IPS-11a (cell line): ENCODE measurements at regions not wholly inside any gene's neighbourhood (a gene's known extent, or its start where the extent isn't known, plus 50 kb on each side); places are given as distances from the start of the nearest gene placed in this dataset.

ENCODE experiments used
- H3K4me3 ChIP-seq: one replicate; pipeline ENCODE4 v1.5.1; 2013; ENCODE audit warnings: low read depth, low read length, control low read depth

DNA sequence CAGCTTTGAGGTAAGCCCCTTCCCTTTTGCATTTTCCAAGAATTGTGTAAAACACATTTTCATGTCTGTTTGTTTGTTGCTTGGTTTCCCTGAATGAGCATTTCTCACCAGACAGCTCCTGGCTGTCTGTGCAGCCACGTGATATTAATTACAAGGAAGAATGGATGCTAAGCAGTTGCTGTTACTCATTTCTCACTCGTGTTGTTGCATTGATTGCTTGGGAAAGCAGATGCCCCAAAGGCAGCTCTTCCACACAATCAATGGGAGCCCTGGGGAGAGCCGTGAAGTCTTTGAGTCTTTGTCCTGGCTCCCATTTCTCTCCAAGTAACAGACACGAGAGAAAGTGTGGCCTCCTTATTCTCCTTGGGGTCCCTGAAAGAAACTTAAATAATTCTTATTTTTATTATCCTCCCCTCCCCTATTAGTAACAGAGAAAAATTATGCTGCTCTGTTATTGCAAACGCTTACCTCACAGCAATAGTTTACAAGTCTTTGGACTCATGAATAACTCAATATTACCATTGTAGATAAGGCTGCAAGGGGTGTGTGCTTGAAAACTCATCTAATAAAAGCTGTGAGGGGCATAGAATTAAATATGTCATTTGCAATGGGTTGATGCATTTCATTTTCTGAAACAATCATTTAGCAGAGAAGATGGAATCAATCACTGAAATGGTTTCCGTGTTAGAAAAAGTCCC, 127.7 kb upstream of the CAMK1G start:
- no peak overlapping the region for H3K4me3 ChIP-seq

DNA sequence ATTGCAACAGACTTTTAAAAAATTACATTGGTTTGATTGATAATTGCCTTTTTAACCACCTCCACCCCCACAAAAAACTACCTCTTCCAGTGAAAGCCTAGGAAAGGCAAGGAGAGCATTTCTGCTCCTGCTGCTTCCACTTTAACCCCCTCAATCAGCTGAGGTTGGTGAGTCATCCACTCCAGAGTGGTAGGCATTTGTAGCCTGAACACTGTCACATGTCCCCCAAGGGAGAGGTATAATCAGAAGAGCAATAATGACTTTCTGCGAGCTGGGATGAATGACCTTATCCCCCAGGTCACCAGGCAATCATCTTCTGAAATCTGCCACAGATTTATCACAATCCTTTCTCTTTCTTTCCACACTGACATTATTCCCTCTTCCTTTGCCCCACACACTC, 126.6 kb upstream of the CAMK1G start:
- no peak overlapping the region for H3K4me3 ChIP-seq

DNA sequence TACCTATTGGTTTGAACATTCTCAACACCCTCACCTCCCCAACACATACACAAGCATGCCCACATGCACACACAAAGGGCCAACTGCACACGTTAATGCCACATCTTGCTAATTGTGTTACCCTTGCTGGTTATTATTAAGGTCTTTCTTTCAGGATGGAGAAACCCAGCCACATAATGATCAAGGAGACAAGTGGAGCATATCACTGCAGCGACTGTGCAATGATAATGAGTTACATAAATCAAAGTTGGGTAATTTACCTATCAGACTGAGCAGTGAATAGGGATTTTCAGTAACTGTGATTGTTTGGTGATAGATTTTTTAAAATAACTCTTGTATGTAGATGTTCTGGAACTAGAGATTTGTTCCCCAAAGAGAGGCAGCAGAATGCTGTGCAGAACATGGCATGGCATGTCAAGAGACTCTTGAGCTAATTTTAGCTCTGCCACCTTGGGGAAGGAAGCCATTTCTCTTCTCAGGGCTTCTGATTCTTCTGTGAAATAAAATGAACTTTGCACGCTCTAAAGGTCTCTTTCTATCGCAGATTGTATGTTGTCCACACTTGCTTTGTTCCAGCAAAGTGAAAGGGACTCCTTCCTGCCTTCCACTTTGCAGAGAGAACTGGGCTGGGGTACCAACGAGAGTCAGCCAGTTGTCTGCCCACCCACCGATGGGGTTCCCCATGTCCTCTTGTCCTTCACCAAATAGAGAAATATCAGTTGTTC, 126.0 kb upstream of the CAMK1G start:
- no peak overlapping the region for H3K4me3 ChIP-seq

DNA sequence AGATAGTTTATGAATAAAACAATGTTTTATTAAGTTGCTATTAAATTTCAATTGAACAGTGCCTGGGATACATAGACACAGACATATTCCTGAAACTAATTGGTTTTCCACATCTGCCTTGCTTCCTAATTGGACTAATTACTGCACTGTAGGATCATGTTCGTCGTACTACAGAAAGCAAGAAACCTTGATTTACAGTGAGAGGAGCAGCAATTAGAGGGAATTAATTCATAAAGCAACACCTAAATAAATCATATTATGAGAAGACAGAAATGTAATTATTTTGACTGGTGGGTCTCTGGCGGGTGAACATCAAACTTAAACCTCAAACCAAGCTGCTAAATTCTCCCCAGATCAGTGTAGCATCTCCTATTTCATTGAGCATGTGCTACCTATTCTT, 124.6 kb upstream of the CAMK1G start:
- no peak overlapping the region for H3K4me3 ChIP-seq

DNA sequence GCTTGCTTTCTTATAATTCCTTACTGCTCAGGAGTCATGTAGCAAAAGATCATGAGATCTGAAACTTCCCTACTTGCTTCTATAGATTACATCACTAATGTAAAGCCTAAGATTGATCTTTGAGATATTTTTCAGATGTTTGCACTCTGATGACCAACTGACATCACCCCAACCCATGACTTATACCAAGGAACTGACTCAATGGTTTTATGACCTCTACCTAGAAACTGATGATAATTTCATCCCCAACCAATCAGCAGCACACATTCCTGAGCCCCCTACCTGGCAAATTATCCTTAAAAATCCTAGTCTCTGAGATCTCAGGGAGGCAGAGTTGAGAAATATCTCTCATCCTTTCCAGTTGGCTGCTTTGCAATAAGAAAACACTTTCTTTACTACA, 122.3 kb upstream of the CAMK1G start:
- no peak overlapping the region for H3K4me3 ChIP-seq

DNA sequence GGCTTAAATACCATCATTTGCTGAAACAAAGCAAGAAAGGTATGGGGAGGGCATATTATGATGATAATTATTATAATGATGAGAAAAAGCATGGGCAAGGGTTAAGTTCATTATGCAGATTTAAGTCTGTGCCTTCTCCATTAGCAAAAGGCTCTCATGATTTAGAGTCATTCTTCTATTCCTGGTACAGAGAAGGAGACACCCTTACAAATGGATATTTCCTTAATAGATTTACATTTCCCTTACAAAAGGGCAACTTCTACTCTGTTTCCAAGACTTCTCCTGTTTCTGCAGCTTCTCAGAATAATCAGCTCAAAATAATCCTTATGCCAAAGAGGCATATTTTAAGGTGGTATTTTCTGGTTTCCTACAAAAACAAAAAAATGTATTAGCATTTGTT, 121.1 kb upstream of the CAMK1G start:
- no peak overlapping the region for H3K4me3 ChIP-seq

DNA sequence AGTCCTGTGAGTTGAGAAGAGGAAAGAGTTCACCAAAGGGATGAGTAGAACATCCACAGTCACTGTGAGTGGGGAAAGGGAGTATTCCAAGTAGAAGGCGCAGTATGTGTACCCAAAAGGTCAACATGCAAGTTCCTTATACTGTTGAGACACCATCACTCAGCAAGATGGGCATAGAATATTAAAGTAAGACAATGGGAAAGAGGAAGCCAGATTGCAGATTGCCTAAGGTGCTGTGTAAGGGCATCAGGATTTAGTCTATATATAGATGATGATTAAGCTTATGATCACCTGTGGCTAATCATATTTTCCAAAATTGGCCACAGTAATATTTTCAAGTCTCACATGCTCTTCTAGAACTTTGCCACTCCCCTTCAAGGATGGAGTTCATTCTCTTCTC, 120.1 kb upstream of the CAMK1G start:
- no peak overlapping the region for H3K4me3 ChIP-seq

- no peak overlapping the region for H3K4me3 ChIP-seq
Measured at GRCh38 chr1:209473025-209473424, 110.5 kb upstream of the CAMK1G start.

- no peak overlapping the region for H3K4me3 ChIP-seq
Measured at GRCh38 chr1:209480345-209480744, 103.2 kb upstream of the CAMK1G start.

GRCh38 chr1:209483691-209484090, 99.8 kb upstream of the CAMK1G start:
- H3K4me3 ChIP-seq = no peak overlapping the region

DNA sequence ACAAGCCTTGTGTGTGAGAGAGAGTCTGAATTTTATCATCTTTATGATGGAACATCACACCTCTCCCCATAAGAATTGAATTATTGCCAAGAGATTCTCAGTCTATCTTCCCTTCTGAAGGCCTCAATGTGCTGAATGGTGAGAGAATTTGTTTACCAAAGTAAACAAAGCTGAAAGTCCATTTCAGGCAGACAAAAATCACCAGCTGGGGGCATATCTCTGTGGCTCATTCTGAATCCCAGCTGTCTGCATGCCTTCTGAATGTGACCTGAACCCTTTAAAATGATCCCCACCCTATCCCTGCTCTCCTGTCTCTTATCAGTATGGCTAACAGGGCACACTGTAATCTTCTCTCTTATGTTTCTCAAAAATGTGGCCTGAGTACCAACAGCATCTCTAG, 99.1 kb upstream of the CAMK1G start:
- no peak overlapping the region for H3K4me3 ChIP-seq

- no peak overlapping the region for H3K4me3 ChIP-seq
Measured at GRCh38 chr1:209485167-209485566, 98.3 kb upstream of the CAMK1G start.

DNA sequence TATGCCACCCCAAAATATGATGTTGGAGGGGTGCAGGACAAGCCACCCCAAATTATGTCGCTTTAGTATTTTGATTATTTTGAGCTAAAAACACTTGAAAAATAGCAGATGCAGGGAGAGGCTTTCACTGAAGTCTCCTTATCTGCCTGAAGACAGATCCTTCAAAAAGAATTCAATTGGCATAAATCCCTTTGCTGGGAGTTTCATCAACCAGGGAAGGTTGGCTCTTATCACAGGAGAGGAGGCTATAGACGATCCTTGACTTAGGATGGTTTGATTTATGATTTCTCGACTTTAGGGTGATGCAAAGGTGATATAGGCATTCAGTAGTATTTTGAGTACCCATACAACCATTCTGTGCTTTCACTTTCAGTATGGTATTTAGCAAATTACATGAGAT, 97.8 kb upstream of the CAMK1G start:
- H3K4me3 ChIP-seq = no peak overlapping the region

GRCh38 chr1:209486861-209487593, 96.5 kb upstream of the CAMK1G start:
- H3K4me3 ChIP-seq = no peak overlapping the region

- no peak overlapping the region for H3K4me3 ChIP-seq
Measured at GRCh38 chr1:209490013-209490412, 93.5 kb upstream of the CAMK1G start.

GRCh38 chr1:209491031-209491430, 92.5 kb upstream of the CAMK1G start:
- no peak overlapping the region for H3K4me3 ChIP-seq

DNA sequence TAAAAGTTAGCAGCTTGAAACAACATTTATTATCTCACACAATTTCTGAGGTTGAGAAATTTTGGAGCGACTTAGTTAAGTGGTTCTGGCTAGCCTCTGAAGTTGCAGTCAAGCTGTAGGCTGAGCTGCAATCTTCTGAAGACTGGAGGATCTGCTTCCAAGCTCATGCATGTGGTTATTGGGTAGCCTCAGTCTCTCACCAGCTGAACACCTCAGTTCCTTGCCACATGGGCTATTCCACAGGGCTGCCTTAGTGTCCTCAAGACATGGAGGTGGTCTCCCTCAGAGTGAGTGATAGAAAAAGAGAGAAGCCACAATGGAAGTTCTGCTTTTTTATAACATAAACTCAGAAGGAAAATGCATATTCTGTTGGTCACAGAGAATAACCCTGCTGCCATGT, 92.0 kb upstream of the CAMK1G start:
- no peak overlapping the region for H3K4me3 ChIP-seq

DNA sequence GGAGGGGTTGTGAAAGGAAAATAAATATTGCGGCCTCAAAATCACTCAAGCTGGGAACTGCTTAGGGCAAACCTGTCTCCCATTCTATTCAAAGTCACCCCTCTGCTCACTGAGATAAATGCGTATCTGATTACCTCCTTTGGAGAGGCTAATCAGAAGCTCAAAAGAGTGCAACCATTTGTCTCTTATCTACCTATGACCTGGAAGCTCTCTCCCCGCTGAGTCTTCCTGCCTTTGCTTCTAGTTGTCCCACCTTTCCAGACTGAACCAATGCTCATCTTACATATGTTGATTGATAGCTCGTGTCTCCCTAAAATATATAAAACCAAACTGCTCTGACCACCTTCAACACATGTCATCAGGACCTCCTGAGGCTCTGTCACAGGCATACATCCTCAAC, 91.6 kb upstream of the CAMK1G start:
- H3K4me3 ChIP-seq = no peak overlapping the region

DNA sequence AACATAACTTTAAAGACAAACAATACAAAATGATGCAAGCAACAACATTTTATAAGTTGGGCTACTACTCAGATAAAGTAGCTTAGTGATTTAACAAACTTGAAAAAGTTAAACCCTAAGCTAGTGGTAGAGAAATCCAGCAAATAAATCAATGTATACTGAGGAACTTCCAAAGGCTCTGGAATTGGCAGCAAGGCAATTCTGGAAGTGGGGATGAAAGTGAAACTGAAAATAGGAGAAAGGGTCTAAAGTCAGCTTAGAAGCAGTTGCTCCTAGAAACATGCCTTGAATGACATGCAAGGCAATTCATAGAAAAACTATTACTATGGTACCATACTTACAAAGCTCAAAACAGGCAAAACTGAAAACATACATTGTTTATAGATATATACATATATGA, 90.0 kb upstream of the CAMK1G start:
- H3K4me3 ChIP-seq = no peak overlapping the region

DNA sequence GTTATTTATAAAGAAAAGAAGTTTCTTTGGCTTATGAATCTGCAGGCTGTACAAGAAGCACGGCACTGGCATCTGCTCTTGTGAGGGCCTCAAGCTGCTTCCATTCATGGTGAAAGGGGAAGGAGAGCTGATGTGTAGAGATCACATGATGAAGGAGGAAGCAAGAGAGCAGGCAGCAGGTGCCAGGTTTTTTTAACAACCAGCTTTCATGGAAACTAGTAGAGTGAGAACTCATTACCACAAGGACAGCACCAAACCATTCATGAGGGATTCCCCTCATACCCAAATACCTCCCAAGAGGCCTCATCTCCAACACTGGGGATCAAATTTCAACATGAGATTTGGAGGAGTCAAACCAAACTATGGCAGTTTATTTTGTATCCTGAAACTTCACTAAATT, 85.8 kb upstream of the CAMK1G start:
- no peak overlapping the region for H3K4me3 ChIP-seq

DNA sequence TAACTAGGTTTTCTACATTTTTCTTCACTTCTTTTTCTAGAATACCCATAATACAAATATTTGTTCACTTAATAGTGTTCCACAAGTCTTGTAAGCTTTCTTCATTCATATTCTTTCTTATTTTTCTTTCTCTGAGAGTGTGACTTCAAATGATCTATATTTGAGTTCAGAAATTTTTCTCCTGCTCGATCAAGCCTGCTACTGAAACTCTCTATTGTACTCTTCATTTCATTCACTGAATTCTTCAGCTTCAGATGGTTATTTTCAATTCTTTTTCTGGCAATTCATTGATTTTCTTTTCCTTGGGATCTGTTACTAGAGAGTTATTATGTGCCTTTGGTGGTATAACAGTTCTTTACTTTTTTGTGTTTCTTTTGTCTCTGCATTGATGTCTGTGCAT, 82.5 kb upstream of the CAMK1G start:
- no peak overlapping the region for H3K4me3 ChIP-seq

GRCh38 chr1:209503196-209503595, 80.3 kb upstream of the CAMK1G start:
- no peak overlapping the region for H3K4me3 ChIP-seq
